Caco-2 (cell line): ENCODE measurements at regions not wholly inside any gene's neighbourhood (a gene's known extent, or its start where the extent isn't known, plus 50 kb on each side); places are given as distances from the start of the nearest gene placed in this dataset.
"Not testable (repeated sequence)": the region's sequence is repeated elsewhere in the genome, so short reads cannot be mapped to it uniquely, and the experiment has no call there.

Source experiments
- BruUV-seq: library from RNA; stranded (reverse); fragments of 400-500 nt; replicated peaks from 2 replicates; lab custom pipeline; 2021; lab: Mats Ljungman, UMichigan
- CTCF ChIA-PET: fragments of 300-600 bp; sonication (Branson Sonifier 250); formaldehyde crosslinking; loops from one replicate; lab custom pipeline; 2022; ENCODE audit warnings: antibody characterized with exemption; lab: Charles Lee
- POLR2A ChIA-PET: fragments of 300-600 bp; sonication (Branson Sonifier 250); formaldehyde crosslinking; loops from one replicate; lab custom pipeline; 2022; ENCODE audit warnings: antibody characterized with exemption; lab: Charles Lee
- DNase-seq, 2 experiments: peaks; one replicate each; pipeline versions ENCODE4 v3.0.0 to v3.0.0-alpha.2; 2020 to 2022
- H3K27me3 ChIP-seq: replicated peaks from 2 replicates; pipeline ENCODE4 v1.6.0; 2011; ENCODE audit warnings: low read length; ENCODE audit not compliant: control insufficient read depth, insufficient read depth
- H3K36me3 ChIP-seq: 2 replicates; pipeline ENCODE4 v1.5.1; 2011; ENCODE audit warnings: low read length; ENCODE audit not compliant: control insufficient read depth, insufficient read depth
- H3K4me1 ChIP-seq: fragments of 250-450 bp; sonication (Bioruptor Pico); 2 replicates; pipeline ENCODE4 v1.5.1; 2020; ENCODE audit warnings: mild to moderate bottlenecking
- H3K4me3 ChIP-seq: 2 replicates; pipeline ENCODE4 v1.5.1; 2011; ENCODE audit warnings: low read depth, mild to moderate bottlenecking, control low read depth, low read length
- H3K9me3 ChIP-seq: fragments of 250-450 bp; sonication (Bioruptor Pico); 2 replicates; pipeline ENCODE4 v1.5.1; 2020; ENCODE audit warnings: mild to moderate bottlenecking, moderate library complexity
- H3K27ac Mint-ChIP-seq: one replicate; pipeline ENCODE4 v1.8.0; 2022; ENCODE audit warnings: mixed read lengths; ENCODE audit not compliant: unreplicated experiment
- H3K27me3 Mint-ChIP-seq: one replicate; pipeline ENCODE4 v1.8.0; 2022; ENCODE audit warnings: mixed read lengths; ENCODE audit not compliant: insufficient read depth, unreplicated experiment
- H3K36me3 Mint-ChIP-seq: one replicate; pipeline ENCODE4 v1.8.0; 2022; ENCODE audit warnings: mild to moderate bottlenecking, mixed read lengths; ENCODE audit not compliant: insufficient read depth, unreplicated experiment
- H3K4me1 Mint-ChIP-seq: one replicate; pipeline ENCODE4 v1.8.0; 2022; ENCODE audit warnings: low read depth, mixed read lengths; ENCODE audit not compliant: unreplicated experiment
- H3K4me3 Mint-ChIP-seq: one replicate; pipeline ENCODE4 v1.8.0; 2022; ENCODE audit warnings: mild to moderate bottlenecking, moderate library complexity, mixed read lengths; ENCODE audit not compliant: unreplicated experiment
- H3K9me3 Mint-ChIP-seq: one replicate; pipeline ENCODE4 v1.8.0; 2022; ENCODE audit warnings: mixed read lengths; ENCODE audit not compliant: unreplicated experiment
- intact Hi-C: fragments of 100-400 bp; cut with micrococcal nuclease; formaldehyde crosslinking; loops from one replicate; pipeline ENCODE4 v1.10.0; 2022; ENCODE audit not compliant: unreplicated experiment
- TF ChIP-seq, protein P1 (sequence below), 2 experiments: fragments of 200-600 bp in 1 of 2; IDR thresholded peaks; 1 replicate in 1 of 2; 2 replicates in 1 of 2; pipeline versions ENCODE4 v1.5.1 to v1.8.0; 2011 to 2022; ENCODE audit warnings: antibody characterized with exemption in 1 of 2, control low read depth in 1 of 2, inconsistent platforms in 1 of 2, low read depth in 1 of 2, low read length in 1 of 2, mild to moderate bottlenecking in 1 of 2, moderate library complexity in 1 of 2; ENCODE audit not compliant: insufficient read depth in 1 of 2, severe bottlenecking in 1 of 2, unreplicated experiment in 1 of 2

GRCh38 chr2:65979446-65979845 lies 455.5 kb upstream of the MEIS1 start:
- Histone ChIP-seq H3K36me3 (no peaks in the 10 kb centered on the region), H3K27me3 (no peaks in the 10 kb centered on the region), H3K4me1 (no peaks in the 10 kb centered on the region), H3K4me3 (no peak overlapping the region), H3K9me3 (no peaks in the 10 kb centered on the region)
- intact Hi-C loops: no loop called here
- Mint-ChIP-seq H3K9me3 (no peaks in the 10 kb centered on the region), H3K36me3 (no peaks in the 10 kb centered on the region), H3K4me1 (no peaks in the 10 kb centered on the region), H3K27ac (no peak overlapping the region), H3K4me3 (no peak overlapping the region), H3K27me3 (peaks cover 15% of the 10 kb centered on the region)
- DNase-seq: no peak
- no TSS peak for BruUV-seq
- TF ChIP-seq, protein P1, sequence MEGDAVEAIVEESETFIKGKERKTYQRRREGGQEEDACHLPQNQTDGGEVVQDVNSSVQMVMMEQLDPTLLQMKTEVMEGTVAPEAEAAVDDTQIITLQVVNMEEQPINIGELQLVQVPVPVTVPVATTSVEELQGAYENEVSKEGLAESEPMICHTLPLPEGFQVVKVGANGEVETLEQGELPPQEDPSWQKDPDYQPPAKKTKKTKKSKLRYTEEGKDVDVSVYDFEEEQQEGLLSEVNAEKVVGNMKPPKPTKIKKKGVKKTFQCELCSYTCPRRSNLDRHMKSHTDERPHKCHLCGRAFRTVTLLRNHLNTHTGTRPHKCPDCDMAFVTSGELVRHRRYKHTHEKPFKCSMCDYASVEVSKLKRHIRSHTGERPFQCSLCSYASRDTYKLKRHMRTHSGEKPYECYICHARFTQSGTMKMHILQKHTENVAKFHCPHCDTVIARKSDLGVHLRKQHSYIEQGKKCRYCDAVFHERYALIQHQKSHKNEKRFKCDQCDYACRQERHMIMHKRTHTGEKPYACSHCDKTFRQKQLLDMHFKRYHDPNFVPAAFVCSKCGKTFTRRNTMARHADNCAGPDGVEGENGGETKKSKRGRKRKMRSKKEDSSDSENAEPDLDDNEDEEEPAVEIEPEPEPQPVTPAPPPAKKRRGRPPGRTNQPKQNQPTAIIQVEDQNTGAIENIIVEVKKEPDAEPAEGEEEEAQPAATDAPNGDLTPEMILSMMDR (IDR thresholded peaks at IDR 0.05; ENCODE audit: insufficient read depth in 1 of 2, low read depth in 1 of 2, low read length in 1 of 2, severe bottlenecking in 1 of 2, unreplicated experiment in 1 of 2): no peak
- CTCF ChIA-PET: no interaction called here
- POLR2A ChIA-PET: no interaction called here

DNA sequence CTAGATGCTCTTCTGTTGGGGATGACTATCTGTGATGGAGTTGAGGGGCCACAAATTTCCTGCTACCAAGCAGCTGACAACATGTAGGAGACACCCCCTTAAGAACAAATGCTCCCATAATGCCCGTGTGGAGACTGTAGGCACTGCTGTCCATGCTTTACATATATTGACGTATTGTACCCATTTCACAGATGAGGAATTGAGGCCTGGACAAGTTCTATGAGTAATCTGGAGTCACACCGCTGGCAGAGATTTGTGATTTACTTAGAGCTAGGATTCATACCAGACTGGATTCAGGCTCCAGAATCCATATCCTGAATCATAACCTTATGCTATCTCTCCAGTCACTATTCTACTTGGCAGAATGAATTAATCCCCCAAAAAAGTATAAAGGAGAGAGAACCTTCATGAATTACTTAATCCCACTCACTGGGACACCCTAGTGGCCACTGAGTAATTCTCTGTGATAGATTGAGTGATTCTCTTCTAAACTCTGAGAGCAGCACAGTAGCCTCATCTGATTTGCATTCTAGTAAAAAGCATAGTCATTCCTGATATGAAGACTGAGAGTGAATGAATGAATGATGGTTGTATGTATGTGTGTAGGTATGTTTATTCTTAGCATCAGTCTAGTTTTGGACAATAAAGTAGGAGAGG lies 460.7 kb upstream of the MEIS1 start:
- Histone ChIP-seq H3K4me1 (no peaks in the 10 kb centered on the region), H3K27me3 (no peaks in the 10 kb centered on the region), H3K9me3 (no peaks in the 10 kb centered on the region), H3K4me3 (no peak overlapping the region), H3K36me3 (no peaks in the 10 kb centered on the region)
- Mint-ChIP-seq H3K4me1 (no peaks in the 10 kb centered on the region), H3K27me3 (peaks cover 4% of the 10 kb centered on the region), H3K36me3 (no peaks in the 10 kb centered on the region), H3K9me3 (no peaks in the 10 kb centered on the region), H3K4me3 (no peak overlapping the region), H3K27ac (no peak overlapping the region)
- CTCF ChIA-PET: no interaction called here
- BruUV-seq: no TSS peak
- TF ChIP-seq, protein P1 (IDR thresholded peaks at IDR 0.05; ENCODE audit: insufficient read depth in 1 of 2, low read depth in 1 of 2, low read length in 1 of 2, severe bottlenecking in 1 of 2, unreplicated experiment in 1 of 2): peak in 1 of 2 experiments; percentile 23
- intact Hi-C loops: no loop called here
- DNase-seq: no peak
- POLR2A ChIA-PET: no interaction called here

DNA sequence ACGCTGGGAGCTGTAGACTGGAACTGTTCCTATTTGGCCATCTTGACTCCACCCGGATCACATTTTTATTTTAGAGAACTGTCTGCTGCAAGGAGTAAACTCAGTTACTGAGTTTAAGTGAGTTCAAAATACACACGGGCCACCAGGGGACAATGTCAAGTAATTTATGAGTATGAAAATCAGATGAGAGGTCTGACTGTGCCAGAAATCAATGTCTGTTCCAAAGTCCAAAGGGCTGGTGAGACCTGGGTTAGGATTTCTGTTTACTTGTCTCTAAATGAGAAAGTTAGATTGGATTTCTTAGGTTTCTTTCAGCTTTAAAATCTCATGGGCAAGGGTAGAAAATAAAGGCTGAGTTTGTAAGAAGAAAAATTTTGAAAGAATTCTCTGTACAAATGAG lies 465.8 kb upstream of the MEIS1 start:
- peaks cover 8% of the 10 kb centered on the region for H3K27me3 Mint-ChIP-seq
- ChIA-PET CTCF (no interaction called here), POLR2A (no interaction called here)
- Histone ChIP-seq H3K9me3 (no peaks in the 10 kb centered on the region), H3K36me3 (no peaks in the 10 kb centered on the region), H3K27me3 (no peaks in the 10 kb centered on the region), H3K4me3 (no peak overlapping the region), H3K4me1 (no peaks in the 10 kb centered on the region)
- H3K9me3 Mint-ChIP-seq: no peaks in the 10 kb centered on the region
- no peak for DNase-seq
- no peak overlapping the region for H3K4me3 Mint-ChIP-seq
- no TSS peak for BruUV-seq
- no peak overlapping the region for H3K27ac Mint-ChIP-seq
- TF ChIP-seq, protein P1 (IDR thresholded peaks at IDR 0.05; ENCODE audit: insufficient read depth in 1 of 2, low read depth in 1 of 2, low read length in 1 of 2, severe bottlenecking in 1 of 2, unreplicated experiment in 1 of 2): no peak
- intact Hi-C loops: no loop called here
- H3K36me3 Mint-ChIP-seq: no peaks in the 10 kb centered on the region
- H3K4me1 Mint-ChIP-seq: no peaks in the 10 kb centered on the region

- H3K9me3 ChIP-seq, H3K4me3 Mint-ChIP-seq, POLR2A ChIA-PET, H3K27ac Mint-ChIP-seq, CTCF ChIA-PET, BruUV-seq, intact Hi-C loops, H3K36me3 ChIP-seq, H3K9me3 Mint-ChIP-seq, H3K4me1 Mint-ChIP-seq, H3K36me3 Mint-ChIP-seq, H3K27me3 ChIP-seq, H3K4me3 ChIP-seq, H3K4me1 ChIP-seq, DNase-seq: not testable (repeated sequence)
- peaks cover 14% of the 10 kb centered on the region for H3K27me3 Mint-ChIP-seq
These were observed 471.6 kb upstream of the MEIS1 start for GRCh38 chr2:65963303-65963702.
